Liver (tissue), 8 donors: ENCODE measurements at regions not wholly inside any gene's neighbourhood (a gene's known extent, or its start where the extent isn't known, plus 50 kb on each side); places are given as distances from the start of the nearest gene placed in this dataset.
"Not testable (repeated sequence)": the region's sequence is repeated elsewhere in the genome, so short reads cannot be mapped to it uniquely, and the experiment has no call there.

ENCODE experiments used
- DNase-seq: peaks from one replicate; pipeline ENCODE4 v3.0.0-alpha.2; 2017; ENCODE audit warnings: low spot score
- H3K27ac ChIP-seq, 2 donors: one replicate each; pipeline ENCODE4 v1.7.0; 2013; ENCODE audit warnings: inconsistent platforms in 2 of 2, low read length in 2 of 2, control low read depth in 1 of 2, low read depth in 1 of 2, mild to moderate bottlenecking in 1 of 2
- H3K27me3 ChIP-seq, 4 donors: one replicate each; pipeline versions ENCODE4 v1.6.1 to v1.7.0; 2013; ENCODE audit warnings: low read length in 3 of 4, inconsistent platforms in 1 of 4, mild to moderate bottlenecking in 1 of 4, moderate library complexity in 1 of 4; ENCODE audit not compliant: control insufficient read depth in 4 of 4, insufficient read depth in 4 of 4
- H3K36me3 ChIP-seq, 4 donors: one replicate each; pipeline versions ENCODE4 v1.6.1 to v1.7.0; 2013; ENCODE audit warnings: low read length in 3 of 4, mild to moderate bottlenecking in 3 of 4, low read depth in 1 of 4, moderate library complexity in 1 of 4; ENCODE audit not compliant: control insufficient read depth in 4 of 4, insufficient read depth in 3 of 4
- H3K4me1 ChIP-seq, 4 donors: one replicate each; pipeline versions ENCODE4 v1.6.1 to v1.7.0; 2013; ENCODE audit warnings: low read length in 3 of 4, mild to moderate bottlenecking in 3 of 4, moderate library complexity in 1 of 4; ENCODE audit not compliant: control insufficient read depth in 4 of 4, insufficient read depth in 4 of 4
- H3K4me3 ChIP-seq, 3 donors: one replicate each; pipeline versions ENCODE4 v1.6.1 to v1.7.0; 2013; ENCODE audit warnings: low read length in 3 of 3, control low read depth in 1 of 3, low read depth in 1 of 3, mild to moderate bottlenecking in 1 of 3
- H3K9ac ChIP-seq, 2 donors: one replicate each; pipeline ENCODE4 v1.7.0; 2013; ENCODE audit warnings: low read length in 2 of 2, mild to moderate bottlenecking in 2 of 2, moderate library complexity in 2 of 2, control low read depth in 1 of 2, low read depth in 1 of 2
- H3K9me3 ChIP-seq, 4 donors: one replicate each; pipeline versions ENCODE4 v1.6.1 to v1.7.0; 2013; ENCODE audit warnings: low read length in 3 of 4; ENCODE audit not compliant: control insufficient read depth in 4 of 4
- ATF3 ChIP-seq: IDR thresholded peaks from 2 replicates; pipeline ENCODE4 v1.6.1; 2016; ENCODE audit warnings: antibody characterized with exemption
- CTCF ChIP-seq: fragments of 150-350 bp; IDR thresholded peaks from 2 replicates; pipeline ENCODE4 v1.5.1; 2017; ENCODE audit warnings: improper control_type of control experiment, low read depth, low read length; ENCODE audit not compliant: missing input control
- FOXA1 ChIP-seq: IDR thresholded peaks from 2 replicates; pipeline ENCODE4 v1.6.1; 2016; ENCODE audit warnings: antibody characterized with exemption
- FOXA2 ChIP-seq: IDR thresholded peaks from 2 replicates; pipeline ENCODE4 v1.6.1; 2016; ENCODE audit warnings: antibody characterized with exemption
- GABPA ChIP-seq, 2 donors: IDR thresholded peaks in 1 of 2; conservative IDR thresholded peaks in 1 of 2; 2 replicates each; pipeline ENCODE4 v1.6.1; 2016; ENCODE audit warnings: antibody characterized with exemption in 2 of 2, mild to moderate bottlenecking in 1 of 2, moderate library complexity in 1 of 2
- HNF4A ChIP-seq, 2 donors: conservative IDR thresholded peaks; 2 replicates each; pipeline ENCODE4 v1.6.1; 2016; ENCODE audit warnings: antibody characterized with exemption in 2 of 2, mild to moderate bottlenecking in 2 of 2
- HNF4G ChIP-seq: IDR thresholded peaks from 2 replicates; pipeline ENCODE4 v1.6.1; 2016; ENCODE audit warnings: antibody characterized with exemption
- MAX ChIP-seq: IDR thresholded peaks from 2 replicates; pipeline ENCODE4 v1.6.1; 2016; ENCODE audit warnings: antibody characterized with exemption
- RXRA ChIP-seq, 2 donors: IDR thresholded peaks; 2 replicates each; pipeline ENCODE4 v1.6.1; 2017 to 2018; ENCODE audit warnings: antibody characterized with exemption in 2 of 2, mild to moderate bottlenecking in 1 of 2
- YY1 ChIP-seq: IDR thresholded peaks from 2 replicates; pipeline ENCODE4 v1.6.1; 2016; ENCODE audit warnings: antibody characterized with exemption, mild to moderate bottlenecking
- ZBTB33 ChIP-seq: IDR thresholded peaks from 2 replicates; pipeline ENCODE4 v1.6.1; 2016; ENCODE audit warnings: antibody characterized with exemption
- WGBS: extraction: QIAGEN DNeasy Blood & Tissue Kit; methylation state at CpG from one replicate; pipeline ENCODE4 v1.1.7; 2013; 5-methylcytosine and 5-hydroxymethylcytosine counted together
- donor health status: healthy.
- donor health status: healthy.
- donor health status: healthy.
- donor health status: healthy.
- donor health status: healthy.

GRCh38 chr5:6105320-6105719 is 273.0 kb downstream of the MED10 start:
- DNase-seq = no peak
- Histone ChIP-seq H3K9ac (no peak overlapping the region), H3K36me3 (no peaks in the 10 kb centered on the region), H3K27me3 (no peaks in the 10 kb centered on the region), H3K4me1 (no peaks in the 10 kb centered on the region), H3K27ac (no peak overlapping the region), H3K9me3 (no peaks in the 10 kb centered on the region), H3K4me3 (no peak overlapping the region)
- TF ChIP-seq HNF4G (no peak), FOXA2 (no peak), FOXA1 (no peak), ZBTB33 (no peak)
- 73% methylated on average over 4 of the region's 4 CpGs for WGBS

- TF ChIP-seq MAX (no peak), ATF3 (no peak), GABPA (IDR thresholded peaks at IDR 0.05 in 1 of 2, conservative IDR thresholded peaks at IDR 0.05 in 1 of 2) (no peak), FOXA1 (no peak), CTCF (no peak), HNF4A (conservative IDR thresholded peaks at IDR 0.05) (no peak), FOXA2 (no peak), RXRA (IDR thresholded peaks at IDR 0.05) (no peak), YY1 (no peak)
- 78% methylated on average over 3 of the region's 3 CpGs for WGBS
- no peak for DNase-seq
- Histone ChIP-seq H3K4me3 (no peak overlapping the region), H3K9ac (no peak overlapping the region), H3K27ac (no peak overlapping the region), H3K9me3 (peaks cover 0 to 2% (median 0%) of the 10 kb centered on the region in 4 donors), H3K4me1 (no peaks in the 10 kb centered on the region), H3K36me3 (no peaks in the 10 kb centered on the region), H3K27me3 (no peaks in the 10 kb centered on the region)
Measured at GRCh38 chr5:6096101-6096500, 282.2 kb downstream of the MED10 start.

- not testable (repeated sequence) for H3K4me1 ChIP-seq, H3K27me3 ChIP-seq, H3K9me3 ChIP-seq, H3K9ac ChIP-seq, H3K27ac ChIP-seq, H3K36me3 ChIP-seq, DNase-seq, H3K4me3 ChIP-seq
- 76% methylated on average over 1 of the region's 1 CpG for WGBS
Measured at GRCh38 chr5:6094180-6094579, 284.2 kb downstream of the MED10 start.
